ENCODE measurements at regions not wholly inside any gene's neighbourhood (a gene's known extent, or its start where the extent isn't known, plus 50 kb on each side); places are given as distances from the start of the nearest gene placed in this dataset.

- Mint-ChIP-seq H3K4me1 (ENCODE audit: low read depth, unreplicated experiment) (no peaks in the 10 kb centered on the region), H3K27me3 (ENCODE audit: unreplicated experiment) (no peaks in the 10 kb centered on the region), H3K27ac (ENCODE audit: unreplicated experiment) (no peak overlapping the region), H3K36me3 (ENCODE audit: unreplicated experiment) (no peaks in the 10 kb centered on the region), H3K9me3 (ENCODE audit: unreplicated experiment) (no peaks in the 10 kb centered on the region), H3K4me3 (ENCODE audit: unreplicated experiment) (no peak overlapping the region)
- no peak for DNase-seq
- no peak for TF ChIP-seq CTCF (IDR thresholded peaks at IDR 0.05; ENCODE audit: partially characterized antibody, unreplicated experiment)
These were observed 440.9 kb downstream of the HACE1 start for GRCh38 chr6:104418839-104419238.

- H3K36me3 Mint-ChIP-seq (ENCODE audit: unreplicated experiment), result no peaks in the 10 kb centered on the region
- H3K4me3 Mint-ChIP-seq (ENCODE audit: unreplicated experiment), result no peak overlapping the region
- no peak for DNase-seq
- no peak for TF ChIP-seq CTCF (IDR thresholded peaks at IDR 0.05; ENCODE audit: partially characterized antibody, unreplicated experiment)
- no peaks in the 10 kb centered on the region for H3K4me1 Mint-ChIP-seq (ENCODE audit: low read depth, unreplicated experiment)
- H3K9me3 Mint-ChIP-seq (ENCODE audit: unreplicated experiment), result no peaks in the 10 kb centered on the region
- H3K27ac Mint-ChIP-seq (ENCODE audit: unreplicated experiment), result no peak overlapping the region
- no peaks in the 10 kb centered on the region for H3K27me3 Mint-ChIP-seq (ENCODE audit: unreplicated experiment)
These were observed 441.6 kb downstream of the HACE1 start for GRCh38 chr6:104418125-104418524.

- no peak overlapping the region for H3K4me3 Mint-ChIP-seq (ENCODE audit: unreplicated experiment)
These were observed 445.0 kb downstream of the HACE1 start for GRCh38 chr6:104414723-104415122.

GRCh38 chr6:104413767-104414166, 446.0 kb downstream of the HACE1 start:
- Mint-ChIP-seq H3K4me1 (ENCODE audit: low read depth, unreplicated experiment) (no peaks in the 10 kb centered on the region), H3K36me3 (ENCODE audit: unreplicated experiment) (no peaks in the 10 kb centered on the region), H3K27me3 (ENCODE audit: unreplicated experiment) (no peaks in the 10 kb centered on the region), H3K27ac (ENCODE audit: unreplicated experiment) (no peak overlapping the region), H3K9me3 (ENCODE audit: unreplicated experiment) (no peaks in the 10 kb centered on the region), H3K4me3 (ENCODE audit: unreplicated experiment) (no peak overlapping the region)
- DNase-seq, result no peak
- no peak for TF ChIP-seq CTCF (IDR thresholded peaks at IDR 0.05; ENCODE audit: partially characterized antibody, unreplicated experiment)

More at GRCh38 chr6:104414723-104415122, 445.0 kb downstream of the HACE1 start:
- no peak for TF ChIP-seq CTCF (IDR thresholded peaks at IDR 0.05; ENCODE audit: partially characterized antibody, unreplicated experiment)
- H3K27me3 Mint-ChIP-seq (ENCODE audit: unreplicated experiment), result no peaks in the 10 kb centered on the region
- no peaks in the 10 kb centered on the region for H3K9me3 Mint-ChIP-seq (ENCODE audit: unreplicated experiment)
- no peaks in the 10 kb centered on the region for H3K36me3 Mint-ChIP-seq (ENCODE audit: unreplicated experiment)
- no peaks in the 10 kb centered on the region for H3K4me1 Mint-ChIP-seq (ENCODE audit: low read depth, unreplicated experiment)
- no peak for DNase-seq
- no peak overlapping the region for H3K27ac Mint-ChIP-seq (ENCODE audit: unreplicated experiment)

- no peak overlapping the region for H3K27ac Mint-ChIP-seq (ENCODE audit: unreplicated experiment)
- no peak for DNase-seq
- H3K27me3 Mint-ChIP-seq (ENCODE audit: unreplicated experiment), result no peaks in the 10 kb centered on the region
- no peaks in the 10 kb centered on the region for H3K36me3 Mint-ChIP-seq (ENCODE audit: unreplicated experiment)
- no peaks in the 10 kb centered on the region for H3K9me3 Mint-ChIP-seq (ENCODE audit: unreplicated experiment)
- no peak overlapping the region for H3K4me3 Mint-ChIP-seq (ENCODE audit: unreplicated experiment)
- no peak for TF ChIP-seq CTCF (IDR thresholded peaks at IDR 0.05; ENCODE audit: partially characterized antibody, unreplicated experiment)
- no peaks in the 10 kb centered on the region for H3K4me1 Mint-ChIP-seq (ENCODE audit: low read depth, unreplicated experiment)
These were observed 448.4 kb downstream of the HACE1 start for GRCh38 chr6:104411302-104411701.

Data from glutamatergic neuron (in vitro differentiated cells).